Ascending aorta (tissue), 2 donors: ENCODE measurements at regions not wholly inside any gene's neighbourhood (a gene's known extent, or its start where the extent isn't known, plus 50 kb on each side); places are given as distances from the start of the nearest gene placed in this dataset.

ENCODE experiments used
- DNase-seq, 2 donors: peaks; one replicate each; pipeline ENCODE4 v3.0.0-alpha.2; 2019; ENCODE audit warnings: low spot score in 2 of 2
- H3K27ac ChIP-seq, 2 donors: fragments of 200-600 bp; sonication (generic); one replicate each; pipeline ENCODE4 v1.5.1; 2016 to 2017; ENCODE audit warnings: mild to moderate bottlenecking in 1 of 2
- H3K27me3 ChIP-seq: fragments of 200-600 bp; sonication (generic); one replicate; pipeline ENCODE4 v1.5.1; 2017
- H3K36me3 ChIP-seq, 2 donors: fragments of 200-600 bp; sonication (generic); one replicate each; pipeline ENCODE4 v1.5.1; 2016
- H3K4me1 ChIP-seq, 2 donors: fragments of 200-600 bp; sonication (generic); one replicate each; pipeline ENCODE4 v1.5.1; 2016 to 2017; ENCODE audit warnings: mild to moderate bottlenecking in 1 of 2
- H3K4me3 ChIP-seq, 2 donors: fragments of 200-600 bp; sonication (generic); one replicate each; pipeline ENCODE4 v1.5.1; 2016 to 2017; ENCODE audit warnings: mild to moderate bottlenecking in 1 of 2
- H3K9me3 ChIP-seq, 2 donors: fragments of 200-600 bp; sonication (generic); one replicate each; pipeline ENCODE4 v1.5.1; 2016
- intact Hi-C: fragments of 100-400 bp; cut with DNase I; formaldehyde crosslinking; loops from one replicate; pipeline ENCODE4 v1.15.1; 2023
- TF ChIP-seq, protein P1 (sequence below), 3 experiments: fragments of 200-600 bp in 2 of 3; fragments of 450-650 bp in 1 of 3; sonication (generic) in 2 of 3; IDR thresholded peaks; one replicate each; pipeline ENCODE4 v1.5.1; 2016 to 2019; ENCODE audit warnings: antibody characterized with exemption in 3 of 3, mild to moderate bottlenecking in 1 of 3, moderate library complexity in 1 of 3

DNA sequence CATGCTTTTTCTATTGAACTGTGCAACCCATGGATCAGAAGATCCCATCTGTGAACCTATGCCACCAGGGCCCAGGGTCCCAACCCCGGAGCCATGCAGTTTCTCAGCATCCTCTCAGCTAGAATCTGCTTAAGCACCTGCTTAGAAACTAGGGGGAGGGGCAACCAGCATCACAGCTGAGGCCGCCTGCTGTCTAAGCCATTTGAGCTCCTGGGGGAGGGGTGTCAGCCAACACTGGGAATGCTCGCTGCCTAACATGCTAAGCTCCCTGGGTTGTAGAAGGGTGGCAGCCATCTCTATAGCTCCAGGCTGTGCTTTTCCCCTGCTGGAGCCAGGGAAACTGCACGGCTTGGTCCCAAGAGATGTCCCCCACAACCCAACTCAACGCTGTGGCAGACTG, 322.8 kb downstream of the EDEM1 start:
- Histone ChIP-seq H3K27ac (no peak overlapping the region), H3K36me3 (no peaks in the 10 kb centered on the region), H3K4me1 (no peaks in the 10 kb centered on the region), H3K27me3 (no peaks in the 10 kb centered on the region), H3K4me3 (no peak overlapping the region), H3K9me3 (peaks cover 0 to 22% of the 10 kb centered on the region in 2 donors)
- intact Hi-C loops, result no loop called here
- DNase-seq, result no peak
- TF ChIP-seq, protein P1, sequence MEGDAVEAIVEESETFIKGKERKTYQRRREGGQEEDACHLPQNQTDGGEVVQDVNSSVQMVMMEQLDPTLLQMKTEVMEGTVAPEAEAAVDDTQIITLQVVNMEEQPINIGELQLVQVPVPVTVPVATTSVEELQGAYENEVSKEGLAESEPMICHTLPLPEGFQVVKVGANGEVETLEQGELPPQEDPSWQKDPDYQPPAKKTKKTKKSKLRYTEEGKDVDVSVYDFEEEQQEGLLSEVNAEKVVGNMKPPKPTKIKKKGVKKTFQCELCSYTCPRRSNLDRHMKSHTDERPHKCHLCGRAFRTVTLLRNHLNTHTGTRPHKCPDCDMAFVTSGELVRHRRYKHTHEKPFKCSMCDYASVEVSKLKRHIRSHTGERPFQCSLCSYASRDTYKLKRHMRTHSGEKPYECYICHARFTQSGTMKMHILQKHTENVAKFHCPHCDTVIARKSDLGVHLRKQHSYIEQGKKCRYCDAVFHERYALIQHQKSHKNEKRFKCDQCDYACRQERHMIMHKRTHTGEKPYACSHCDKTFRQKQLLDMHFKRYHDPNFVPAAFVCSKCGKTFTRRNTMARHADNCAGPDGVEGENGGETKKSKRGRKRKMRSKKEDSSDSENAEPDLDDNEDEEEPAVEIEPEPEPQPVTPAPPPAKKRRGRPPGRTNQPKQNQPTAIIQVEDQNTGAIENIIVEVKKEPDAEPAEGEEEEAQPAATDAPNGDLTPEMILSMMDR (IDR thresholded peaks at IDR 0.05), result no peak

DNA sequence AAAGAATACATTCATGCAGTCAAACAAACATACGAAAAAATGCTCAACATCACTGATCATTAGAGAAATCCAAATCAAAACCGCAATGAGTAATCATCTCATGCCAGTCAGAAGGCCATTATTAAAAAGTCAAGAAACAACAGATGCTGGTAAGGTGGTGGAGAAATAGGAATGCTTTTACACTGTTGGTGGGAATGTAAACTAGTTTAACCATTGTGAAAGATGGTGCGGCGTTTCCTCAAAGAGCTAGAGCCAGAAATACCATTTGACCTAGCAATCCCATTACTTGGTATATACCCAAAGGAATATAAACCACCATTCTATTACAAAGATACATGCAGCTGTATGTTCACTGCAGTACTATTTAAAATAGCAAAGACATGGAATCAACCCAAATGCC, 330.4 kb downstream of the EDEM1 start:
- TF ChIP-seq, protein P1 (IDR thresholded peaks at IDR 0.05), result no peak
- Histone ChIP-seq H3K4me3 (no peak overlapping the region), H3K4me1 (no peaks in the 10 kb centered on the region), H3K9me3 (peaks cover 0 to 15% of the 10 kb centered on the region in 2 donors), H3K27ac (no peak overlapping the region), H3K36me3 (no peaks in the 10 kb centered on the region), H3K27me3 (no peaks in the 10 kb centered on the region)
- intact Hi-C loops, result no loop called here
- DNase-seq, result no peak

DNA sequence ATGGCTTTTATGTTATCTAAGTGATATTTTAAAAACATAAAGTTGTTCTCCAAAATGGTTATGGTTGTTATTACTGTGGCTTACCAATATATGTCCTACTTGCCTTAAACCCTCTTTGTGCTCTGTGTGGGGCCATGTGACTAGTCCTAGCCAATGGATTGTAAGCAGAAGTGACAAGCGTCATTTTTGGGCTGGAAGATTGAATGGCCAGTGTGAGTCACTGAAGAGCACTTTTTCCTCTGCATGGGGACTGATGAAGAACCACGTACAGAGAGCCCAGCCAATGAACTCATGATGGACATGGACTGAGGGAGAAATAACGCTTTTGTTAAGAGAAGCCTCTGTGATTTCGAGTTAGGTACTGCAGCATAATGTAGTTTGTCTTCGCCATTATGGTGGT, 332.7 kb downstream of the EDEM1 start:
- H3K4me3 ChIP-seq, result no peak overlapping the region
- peaks cover 0 to 2% of the 10 kb centered on the region in 2 donors for H3K9me3 ChIP-seq
- H3K4me1 ChIP-seq, result no peaks in the 10 kb centered on the region
- H3K36me3 ChIP-seq, result no peaks in the 10 kb centered on the region
- no peak for DNase-seq
- H3K27ac ChIP-seq, result no peak overlapping the region
- TF ChIP-seq, protein P1 (IDR thresholded peaks at IDR 0.05), result no peak
- no peaks in the 10 kb centered on the region for H3K27me3 ChIP-seq
- intact Hi-C loops, result no loop called here

DNA sequence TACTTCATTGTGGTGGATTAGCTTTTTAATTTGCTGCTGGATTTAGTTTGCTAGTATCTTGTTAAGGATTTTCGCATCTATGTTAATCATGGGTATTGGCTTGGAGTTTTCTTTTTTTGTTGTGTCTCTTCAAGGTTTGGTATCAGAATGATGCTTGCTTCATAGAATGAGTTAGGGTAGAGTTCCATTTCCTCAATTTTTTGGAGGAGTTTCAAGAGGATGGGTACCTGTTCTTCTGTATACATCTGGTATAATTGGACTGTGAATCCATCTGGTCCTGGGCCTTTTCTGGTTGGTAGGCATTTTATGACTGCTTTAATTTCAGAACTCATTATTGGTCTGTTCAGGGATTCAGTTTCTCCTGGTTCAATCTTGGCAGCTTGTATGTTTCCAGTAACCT, 335.6 kb downstream of the EDEM1 start:
- H3K4me1 ChIP-seq, result no peaks in the 10 kb centered on the region
- H3K4me3 ChIP-seq, result no peak overlapping the region
- H3K9me3 ChIP-seq, result no peaks in the 10 kb centered on the region
- no peaks in the 10 kb centered on the region for H3K27me3 ChIP-seq
- DNase-seq, result no peak
- intact Hi-C loops, result no loop called here
- H3K27ac ChIP-seq, result no peak overlapping the region
- no peaks in the 10 kb centered on the region for H3K36me3 ChIP-seq
- TF ChIP-seq, protein P1 (IDR thresholded peaks at IDR 0.05), result no peak

DNA sequence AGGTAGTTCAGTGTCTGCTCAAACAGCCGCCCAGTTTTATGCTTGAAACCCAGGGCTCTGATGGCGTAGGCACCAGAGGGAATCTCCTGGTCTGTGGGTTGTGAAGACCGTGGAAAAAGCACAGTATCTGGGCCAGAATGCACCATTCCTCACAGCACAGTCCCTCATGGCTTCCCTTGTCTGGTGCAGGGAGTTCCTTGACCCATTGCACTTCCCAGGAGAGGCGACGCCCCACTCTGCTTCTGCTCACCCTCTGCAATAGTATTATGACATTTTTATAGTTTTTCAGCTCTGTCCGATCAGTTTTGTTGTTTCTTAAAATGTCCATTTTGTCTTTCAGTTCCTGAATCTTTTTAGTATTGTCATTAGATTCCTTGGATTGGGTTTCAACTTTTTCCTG, 343.5 kb downstream of the EDEM1 start:
- no peak for DNase-seq
- Histone ChIP-seq H3K27me3 (no peaks in the 10 kb centered on the region), H3K9me3 (no peaks in the 10 kb centered on the region), H3K4me3 (no peak overlapping the region), H3K27ac (no peak overlapping the region), H3K4me1 (no peaks in the 10 kb centered on the region), H3K36me3 (no peaks in the 10 kb centered on the region)
- intact Hi-C loops, result no loop called here
- TF ChIP-seq, protein P1 (IDR thresholded peaks at IDR 0.05), result no peak

DNA sequence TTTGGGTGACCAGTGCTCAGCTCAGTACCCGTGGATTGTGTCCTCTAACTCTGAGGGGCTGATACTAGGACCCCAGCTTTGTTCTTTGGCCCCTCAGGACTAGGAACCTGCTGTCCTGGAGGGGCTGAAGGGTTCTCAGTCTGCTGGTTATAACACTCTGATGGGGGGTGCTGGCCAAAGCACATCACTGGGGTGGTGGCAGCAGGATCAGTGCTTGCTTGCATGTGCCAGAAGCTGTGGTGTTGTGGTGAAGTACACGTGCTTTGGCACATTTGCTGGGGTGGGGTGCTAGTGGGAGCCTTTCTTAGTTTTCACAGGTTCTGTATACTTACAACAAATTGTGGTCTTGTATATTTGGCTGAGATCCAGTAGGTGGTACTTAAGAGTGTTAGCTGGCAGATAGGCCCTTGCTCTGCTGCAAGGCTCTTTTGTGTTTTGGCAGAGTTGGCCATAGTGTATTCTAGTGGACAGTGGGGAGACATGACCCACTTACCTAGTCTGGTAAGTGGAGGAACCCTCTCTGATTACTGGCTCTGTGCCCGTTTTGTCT, 344.3 kb downstream of the EDEM1 start:
- TF ChIP-seq, protein P1 (IDR thresholded peaks at IDR 0.05), result no peak
- no peaks in the 10 kb centered on the region for H3K9me3 ChIP-seq
- no peak for DNase-seq

More for the DNA sequence above, 344.3 kb downstream of the EDEM1 start:
- intact Hi-C loops, result no loop called here
- H3K27ac ChIP-seq, result no peak overlapping the region
- H3K36me3 ChIP-seq, result no peaks in the 10 kb centered on the region
- no peaks in the 10 kb centered on the region for H3K4me1 ChIP-seq
- no peaks in the 10 kb centered on the region for H3K27me3 ChIP-seq
- H3K4me3 ChIP-seq, result no peak overlapping the region
